H1 (cell line): ENCODE measurements at regions not wholly inside any gene's neighbourhood (a gene's known extent, or its start where the extent isn't known, plus 50 kb on each side); places are given as distances from the start of the nearest gene placed in this dataset.

Experiments used
- CTCF ChIA-PET: fragments of 300-600 bp; sonication (Branson Sonifier 250); formaldehyde crosslinking; loops from one replicate; lab custom pipeline; 2021; ENCODE audit not compliant: partially characterized antibody; lab: Charles Lee
- POLR2A ChIA-PET: fragments of 300-600 bp; sonication (Branson Sonifier 250); formaldehyde crosslinking; loops from one replicate; lab custom pipeline; 2021; ENCODE audit warnings: inconsistent platforms; ENCODE audit not compliant: partially characterized antibody; lab: Charles Lee
- DNase-seq, 2 experiments: peaks; one replicate each; pipeline versions ENCODE4 v3.0.0 to v3.0.0-alpha.2; 2010 to 2022; ENCODE audit warnings: low spot score in 2 of 2, low read depth in 1 of 2, mixed read lengths in 1 of 2
- FAIRE-seq: peaks from 2 replicates; lab custom pipeline; 2011; peaks lifted over from hg19 to GRCh38; lab: Jason Lieb, UNC
- H2AFZ ChIP-seq: 2 replicates; pipeline ENCODE4 v1.8.1; 2012; ENCODE audit warnings: low read length, inconsistent platforms
- H2AK5ac ChIP-seq: 2 replicates; pipeline ENCODE4 v1.6.1; 2013; ENCODE audit warnings: low read depth, low read length
- H2BK120ac ChIP-seq: replicated peaks from 2 replicates; pipeline ENCODE3; 2013; ENCODE audit warnings: low read depth, low read length, inconsistent platforms
- H2BK12ac ChIP-seq: 2 replicates; pipeline ENCODE4 v1.6.1; 2013; ENCODE audit warnings: low read depth, low read length
- H2BK15ac ChIP-seq: 2 replicates; pipeline ENCODE4 v1.6.1; 2013; ENCODE audit warnings: low read length
- H2BK20ac ChIP-seq: 2 replicates; pipeline ENCODE4 v1.6.1; 2013; ENCODE audit warnings: low read length
- H2BK5ac ChIP-seq: 2 replicates; pipeline ENCODE4 v1.6.1; 2013; ENCODE audit warnings: low read depth, low read length
- H3K14ac ChIP-seq: 2 replicates; pipeline ENCODE4 v1.6.1; 2013; ENCODE audit warnings: inconsistent platforms; ENCODE audit not compliant: insufficient read length
- H3K18ac ChIP-seq: 2 replicates; pipeline ENCODE4 v1.6.1; 2013; ENCODE audit warnings: low read length; ENCODE audit errors: extremely low read depth
- H3K23ac ChIP-seq: 2 replicates; pipeline ENCODE4 v1.6.1; 2013; ENCODE audit warnings: inconsistent platforms; ENCODE audit not compliant: insufficient read length
- H3K23me2 ChIP-seq: 2 replicates; pipeline ENCODE4 v1.6.1; 2013; ENCODE audit warnings: low read depth, low read length
- H3K27ac ChIP-seq: 2 replicates; pipeline ENCODE4 v1.6.1; 2011; ENCODE audit warnings: low read depth, low read length, inconsistent platforms
- H3K27me3 ChIP-seq, 4 experiments: replicated peaks in 1 of 4; 1 replicate in 1 of 4; 2 replicates in 3 of 4; pipeline versions ENCODE4 v1.6.1 to v1.8.1; 2011 to 2013; ENCODE audit warnings: low read length in 3 of 4, mild to moderate bottlenecking in 3 of 4, inconsistent platforms in 2 of 4, mixed read lengths in 2 of 4, moderate library complexity in 1 of 4; ENCODE audit not compliant: control insufficient read depth in 3 of 4, insufficient read depth in 3 of 4; ENCODE audit errors: extremely low read depth in 1 of 4
- H3K36me3 ChIP-seq, 4 experiments: 2 replicates each; pipeline versions ENCODE4 v1.6.1 to v1.8.1; 2011 to 2013; ENCODE audit warnings: mild to moderate bottlenecking in 4 of 4, low read length in 3 of 4, moderate library complexity in 2 of 4, control low read depth in 1 of 4, inconsistent platforms in 1 of 4; ENCODE audit not compliant: insufficient read depth in 4 of 4, control insufficient read depth in 2 of 4
- H3K4ac ChIP-seq: replicated peaks from 2 replicates; pipeline ENCODE3; 2013; ENCODE audit warnings: low read length, low read depth, mixed read lengths, inconsistent platforms; ENCODE audit not compliant: insufficient read length
- H3K4me1 ChIP-seq, 4 experiments: replicated peaks in 1 of 4; 1 replicate in 1 of 4; 2 replicates in 3 of 4; pipeline versions ENCODE4 v1.6.1 to v1.8.1; 2011 to 2013; ENCODE audit warnings: low read length in 3 of 4, inconsistent platforms in 2 of 4, mixed read lengths in 1 of 4; ENCODE audit not compliant: insufficient read depth in 4 of 4, control insufficient read depth in 3 of 4
- H3K4me2 ChIP-seq, 2 experiments: 2 replicates each; pipeline versions ENCODE4 v1.6.1 to v1.8.1; 2011 to 2013; ENCODE audit warnings: low read depth in 2 of 2, low read length in 2 of 2, control low read depth in 1 of 2, inconsistent platforms in 1 of 2, mild to moderate bottlenecking in 1 of 2; ENCODE audit not compliant: insufficient read depth in 1 of 2
- H3K4me3 ChIP-seq, 4 experiments: fragments of 200-600, 300-600 bp in 1 of 4; sonication (generic), shearing (Covaris generic), sonication (Bioruptor Twin) in 1 of 4; 2 replicates each; pipeline versions ENCODE4 v1.5.1 to v1.8.1; 2011 to 2016; ENCODE audit warnings: low read length in 4 of 4, low read depth in 3 of 4, control low read depth in 2 of 4, inconsistent platforms in 2 of 4, mild to moderate bottlenecking in 2 of 4, mixed read lengths in 1 of 4, moderate library complexity in 1 of 4; ENCODE audit not compliant: insufficient read depth in 2 of 4; ENCODE audit errors: extremely low read depth in 1 of 4
- H3K56ac ChIP-seq: replicated peaks from 2 replicates; pipeline ENCODE3; 2013; ENCODE audit warnings: low read depth, mild to moderate bottlenecking, mixed read lengths, low read length, inconsistent platforms; ENCODE audit not compliant: insufficient read length
- H3K79me1 ChIP-seq: 2 replicates; pipeline ENCODE4 v1.6.1; 2013; ENCODE audit warnings: low read depth, low read length, control low read depth
- H3K79me2 ChIP-seq, 2 experiments: 2 replicates each; pipeline versions ENCODE4 v1.6.1 to v1.8.1; 2012 to 2013; ENCODE audit warnings: low read length in 2 of 2, mild to moderate bottlenecking in 2 of 2, inconsistent platforms in 1 of 2; ENCODE audit not compliant: insufficient read depth in 2 of 2, control insufficient read depth in 1 of 2
- H3K9ac ChIP-seq, 4 experiments: replicated peaks in 1 of 4; 1 replicate in 1 of 4; 2 replicates in 3 of 4; pipeline versions ENCODE4 v1.6.1 to v1.8.1; 2011 to 2013; ENCODE audit warnings: low read depth in 3 of 4, low read length in 3 of 4, control low read depth in 2 of 4, mild to moderate bottlenecking in 2 of 4, moderate library complexity in 2 of 4, inconsistent platforms in 1 of 4; ENCODE audit errors: extremely low read depth in 1 of 4
- H3K9me3 ChIP-seq, 2 experiments: 2 replicates each; pipeline versions ENCODE4 v1.6.1 to v1.8.1; 2012 to 2013; ENCODE audit warnings: mild to moderate bottlenecking in 2 of 2, moderate library complexity in 2 of 2, control low read depth in 1 of 2, inconsistent platforms in 1 of 2, low read depth in 1 of 2, low read length in 1 of 2, mixed read lengths in 1 of 2; ENCODE audit not compliant: insufficient read depth in 2 of 2
- H4K20me1 ChIP-seq, 2 experiments: replicated peaks in 1 of 2; 2 replicates each; pipeline versions ENCODE3 to v1.8.1; 2011 to 2013; ENCODE audit warnings: inconsistent platforms in 2 of 2, low read length in 2 of 2, mild to moderate bottlenecking in 1 of 2; ENCODE audit not compliant: insufficient read depth in 2 of 2, control insufficient read depth in 1 of 2
- H4K5ac ChIP-seq: 2 replicates; pipeline ENCODE4 v1.6.1; 2013; ENCODE audit warnings: low read length, low read depth, mixed read lengths, inconsistent platforms; ENCODE audit not compliant: insufficient read length
- H4K8ac ChIP-seq: 2 replicates; pipeline ENCODE4 v1.8.0; 2013; ENCODE audit warnings: mild to moderate bottlenecking, moderate library complexity, low read length, inconsistent platforms; ENCODE audit not compliant: insufficient read depth; ENCODE audit errors: extremely low read depth
- H4K91ac ChIP-seq: replicated peaks from 2 replicates; pipeline ENCODE3; 2013; ENCODE audit warnings: low read length, mixed read lengths, inconsistent platforms; ENCODE audit not compliant: insufficient read length
- CREB1 ChIP-seq: IDR thresholded peaks from 2 replicates; pipeline ENCODE4 v1.6.1; 2012; ENCODE audit warnings: inconsistent platforms
- JUND ChIP-seq: IDR thresholded peaks from 2 replicates; pipeline ENCODE4 v1.6.1; 2011; ENCODE audit warnings: mild to moderate bottlenecking, improper control_type of control experiment, low read length
- MAFK ChIP-seq: IDR thresholded peaks from 2 replicates; pipeline ENCODE4 v1.6.1; 2012; ENCODE audit warnings: low read depth, mild to moderate bottlenecking, improper control_type of control experiment, low read length
- RXRA ChIP-seq: IDR thresholded peaks from 2 replicates; pipeline ENCODE4 v1.6.1; 2011; ENCODE audit warnings: low read depth, mild to moderate bottlenecking, low read length, moderate library complexity; ENCODE audit not compliant: insufficient read depth
- SP1 ChIP-seq: IDR thresholded peaks from 2 replicates; pipeline ENCODE4 v1.6.1; 2011; ENCODE audit warnings: low read depth, low read length
- TAF1 ChIP-seq: IDR thresholded peaks from 2 replicates; pipeline ENCODE4 v1.6.1; 2011; ENCODE audit warnings: mild to moderate bottlenecking, low read depth, low read length
- TBP ChIP-seq: IDR thresholded peaks from 2 replicates; pipeline ENCODE4 v1.6.1; 2011; ENCODE audit warnings: low read depth, low read length, improper control_type of control experiment
- WGBS, 2 experiments: shearing (Covaris generic) in 1 of 2; methylation state at CpG; one replicate each; pipeline versions ENCODE4 v1.1.6 to v1.1.7; 2013 to 2015; ENCODE audit warnings: low lambda C conversion rate in 2 of 2, mixed read lengths in 2 of 2, inconsistent platforms in 1 of 2, low coverage in 1 of 2, missing lambda C conversion rate in 1 of 2; ENCODE audit not compliant: insufficient replicate concordance in 2 of 2, insufficient coverage in 1 of 2, insufficient read length in 1 of 2; ENCODE audit errors: extremely low coverage in 1 of 2, missing lambda C conversion rate in 1 of 2; 5-methylcytosine and 5-hydroxymethylcytosine counted together

GRCh38 chr15:22236469-22236868 lies 156.1 kb downstream of the OR4M2 start:
- Histone ChIP-seq H3K36me3 (no peaks in the 10 kb centered on the region), H3K23ac (no peak overlapping the region), H2BK120ac (no peak overlapping the region), H3K4me2 (no peak overlapping the region), H3K18ac (no peak overlapping the region), H4K8ac (no peak overlapping the region), H2BK12ac (no peak overlapping the region), H3K4ac (no peak overlapping the region), H2AFZ (no peak overlapping the region), H3K23me2 (peaks cover 7% of the 10 kb centered on the region; the same call in 1 of the 2 replicates), H3K79me1 (no peaks in the 10 kb centered on the region), H3K4me3 (no peak overlapping the region), H4K20me1 (no peaks in the 10 kb centered on the region), H3K4me1 (no peaks in the 10 kb centered on the region), H3K27me3 (no peaks in the 10 kb centered on the region), H4K5ac (no peak overlapping the region), H3K79me2 (no peaks in the 10 kb centered on the region), H4K91ac (no peak overlapping the region), H2BK5ac (no peak overlapping the region), H3K9ac (no peak overlapping the region), H3K56ac (no peak overlapping the region), H2BK20ac (no peak overlapping the region), H2BK15ac (no peak overlapping the region), H2AK5ac (no peak overlapping the region), H3K27ac (no peak overlapping the region), H3K9me3 (peaks cover 36 to 85% of the 10 kb centered on the region in 2 experiments), H3K14ac (no peak overlapping the region)
- CTCF ChIA-PET, result no interaction called here
- POLR2A ChIA-PET, result no interaction called here
- 50% methylated on average over 5 of the region's 5 CpGs; no CpG with 5 or more reads in 1 of the 2 experiments for WGBS, 2 experiments
- no peak for FAIRE-seq
- no peak for DNase-seq
- no peak for TF ChIP-seq JUND
- TF ChIP-seq MAFK, result no peak
- TF ChIP-seq CREB1, result no peak
- no peak for TF ChIP-seq TAF1
- no peak for TF ChIP-seq TBP
- TF ChIP-seq SP1, result no peak
- TF ChIP-seq RXRA, result no peak
